Sciatic nerve (tissue), 2 donors: ENCODE measurements at regions not wholly inside any gene's neighbourhood (a gene's known extent, or its start where the extent isn't known, plus 50 kb on each side); places are given as distances from the start of the nearest gene placed in this dataset.
A peak's percentile ranks its signal among the peaks of the same experiment; 100 is the strongest.

Source experiments
- ATAC-seq: fragments of 200-7000 bp; cut with Tn5 transposase; one replicate; pipeline ENCODE4 v1.9.1; 2020; ENCODE audit warnings: mild to moderate bottlenecking, moderate library complexity
- DNase-seq: peaks from one replicate; pipeline ENCODE4 v3.0.0-alpha.2; 2020; ENCODE audit warnings: low spot score
- intact Hi-C: fragments of 100-400 bp; cut with DNase I; formaldehyde crosslinking; loops from one replicate; pipeline ENCODE4 v1.14.2; 2022
- donor health status: DM: no; HTN: no; CAD: no.
- donor health status: DM: no; HTN: no; CAD: no.

GRCh38 chr1:25031966-25032667 is 102.0 kb upstream of the RUNX3 start:
- DNase-seq (no peak), ATAC-seq (no peak)
- intact Hi-C loops: no loop called here

- ATAC-seq: no peak
- intact Hi-C loops: no loop called here
- no peak for DNase-seq
Measured at GRCh38 chr1:25031601-25031965, 101.5 kb upstream of the RUNX3 start.

GRCh38 chr1:25030674-25031589 is 100.9 kb upstream of the RUNX3 start:
- intact Hi-C loops: no loop called here
- DNase-seq: no peak
- ATAC-seq: no peak

- no peak for ATAC-seq
- no peak for DNase-seq
- intact Hi-C loops: no loop called here
Measured at GRCh38 chr1:25030012-25030411, 99.9 kb upstream of the RUNX3 start.

GRCh38 chr1:25028907-25029599 is 99.0 kb upstream of the RUNX3 start:
- intact Hi-C loops: no loop called here
- DNase-seq (no peak), ATAC-seq (no peak)

GRCh38 chr1:25028587-25028906 is 98.5 kb upstream of the RUNX3 start:
- no peak for ATAC-seq

GRCh38 chr1:25027822-25028586 is 97.9 kb upstream of the RUNX3 start:
- no peak for ATAC-seq
- no peak for DNase-seq
- intact Hi-C loops: no loop called here

More at GRCh38 chr1:25028587-25028906, 98.5 kb upstream of the RUNX3 start:
- intact Hi-C loops: no loop called here
- DNase-seq: no peak

- intact Hi-C loops: no loop called here
- ATAC-seq (no peak), DNase-seq (no peak)
Measured at GRCh38 chr1:25026730-25027450, 96.8 kb upstream of the RUNX3 start.

- intact Hi-C loops: no loop called here
- DNase-seq (no peak), ATAC-seq (no peak)
Measured at GRCh38 chr1:25026304-25026703, 96.2 kb upstream of the RUNX3 start.

GRCh38 chr1:25024615-25025350 is 94.7 kb upstream of the RUNX3 start:
- no peak for ATAC-seq
- no peak for DNase-seq
- intact Hi-C loops: no loop called here

GRCh38 chr1:25023826-25024225 is 93.8 kb upstream of the RUNX3 start:
- ATAC-seq (no peak), DNase-seq (no peak)
- intact Hi-C loops: no loop called here

GRCh38 chr1:25023190-25023578 is 93.1 kb upstream of the RUNX3 start:
- ATAC-seq (no peak), DNase-seq (no peak)
- intact Hi-C loops: no loop called here

GRCh38 chr1:25022361-25023189 is 92.5 kb upstream of the RUNX3 start:
- ATAC-seq (peak; percentile 82), DNase-seq (peak; percentile 66)
- intact Hi-C loops: no loop called here

- no peak for DNase-seq
- intact Hi-C loops: no loop called here
- no peak for ATAC-seq
Measured at GRCh38 chr1:25021591-25022215, 91.6 kb upstream of the RUNX3 start.

- DNase-seq: no peak
- no peak for ATAC-seq
- intact Hi-C loops: no loop called here
Measured at GRCh38 chr1:25020851-25021590, 90.9 kb upstream of the RUNX3 start.

GRCh38 chr1:25020173-25020845 is 90.2 kb upstream of the RUNX3 start:
- DNase-seq (no peak), ATAC-seq (no peak)
- intact Hi-C loops: no loop called here
